NCI-H2107 treated with DMSO at 0.1 percent for 48 hours (cell line): ENCODE measurements at regions not wholly inside any gene's neighbourhood (a gene's known extent, or its start where the extent isn't known, plus 50 kb on each side); places are given as distances from the start of the nearest gene placed in this dataset.
"Not testable (repeated sequence)": the region's sequence is repeated elsewhere in the genome, so short reads cannot be mapped to it uniquely, and the experiment has no call there.

Experiments
- DNase-seq: peaks from one replicate; lab custom pipeline; 2025; ENCODE audit not compliant: unreplicated experiment; lab: John Stamatoyannopoulos, UW

DNA sequence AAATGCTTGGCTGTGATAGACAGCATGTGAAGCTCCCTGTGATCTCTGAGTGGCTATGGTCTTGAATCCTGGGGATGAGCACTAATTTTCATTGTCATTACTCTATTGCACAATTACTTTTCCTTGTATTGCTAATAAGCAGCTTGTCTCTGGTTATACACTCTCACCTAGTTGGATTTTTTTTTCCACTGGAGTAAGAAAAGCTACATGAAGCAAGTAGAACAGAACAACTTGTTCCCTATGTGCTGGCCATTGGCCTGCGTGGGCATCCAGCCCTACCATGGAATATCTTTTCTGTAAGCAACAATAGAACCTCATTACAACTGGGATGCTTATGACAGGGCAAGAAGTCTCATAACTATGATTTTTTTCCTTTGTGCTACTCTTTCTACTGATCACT, 807.4 kb downstream of the TNS3 start:
- no peak for DNase-seq

DNA sequence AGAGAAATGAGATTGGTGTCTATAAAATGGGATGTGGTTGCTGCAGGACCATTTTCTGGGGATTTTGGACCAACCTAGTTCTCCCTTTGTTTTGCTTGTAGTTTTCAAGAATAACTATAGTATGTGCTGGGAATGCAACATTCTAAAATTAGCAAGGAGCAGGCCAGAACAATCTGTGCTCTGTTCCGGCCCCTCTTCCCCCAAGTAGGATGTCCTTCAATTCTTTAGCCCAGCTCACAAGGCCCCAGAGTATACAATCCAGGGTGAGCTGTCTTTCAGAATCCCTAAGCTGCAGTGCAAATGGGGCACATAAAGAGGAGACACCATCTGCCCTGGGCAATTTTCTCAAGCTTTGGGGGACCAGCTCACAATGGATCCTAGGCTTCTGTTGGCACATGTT, 809.1 kb downstream of the TNS3 start:
- DNase-seq: no peak

DNA sequence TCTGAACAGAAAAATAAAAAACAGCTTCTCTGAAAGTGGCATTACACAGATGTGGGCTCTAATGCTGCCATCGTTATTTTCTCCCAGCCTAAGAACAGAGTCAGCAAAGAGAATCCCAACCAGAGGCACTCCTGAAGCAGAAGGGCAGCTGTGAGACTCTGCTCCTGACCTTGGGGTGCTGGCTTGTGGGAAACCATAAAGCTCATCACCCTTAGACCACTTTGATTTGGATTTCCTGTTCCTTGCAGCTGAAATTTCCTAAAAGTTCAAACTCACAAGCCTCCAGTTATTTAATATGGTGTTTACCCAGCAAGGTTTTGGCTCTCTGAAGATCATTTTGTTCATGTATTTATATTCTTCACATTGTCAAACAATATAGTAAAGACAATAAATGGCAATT, 814.8 kb downstream of the TNS3 start:
- no peak for DNase-seq

DNA sequence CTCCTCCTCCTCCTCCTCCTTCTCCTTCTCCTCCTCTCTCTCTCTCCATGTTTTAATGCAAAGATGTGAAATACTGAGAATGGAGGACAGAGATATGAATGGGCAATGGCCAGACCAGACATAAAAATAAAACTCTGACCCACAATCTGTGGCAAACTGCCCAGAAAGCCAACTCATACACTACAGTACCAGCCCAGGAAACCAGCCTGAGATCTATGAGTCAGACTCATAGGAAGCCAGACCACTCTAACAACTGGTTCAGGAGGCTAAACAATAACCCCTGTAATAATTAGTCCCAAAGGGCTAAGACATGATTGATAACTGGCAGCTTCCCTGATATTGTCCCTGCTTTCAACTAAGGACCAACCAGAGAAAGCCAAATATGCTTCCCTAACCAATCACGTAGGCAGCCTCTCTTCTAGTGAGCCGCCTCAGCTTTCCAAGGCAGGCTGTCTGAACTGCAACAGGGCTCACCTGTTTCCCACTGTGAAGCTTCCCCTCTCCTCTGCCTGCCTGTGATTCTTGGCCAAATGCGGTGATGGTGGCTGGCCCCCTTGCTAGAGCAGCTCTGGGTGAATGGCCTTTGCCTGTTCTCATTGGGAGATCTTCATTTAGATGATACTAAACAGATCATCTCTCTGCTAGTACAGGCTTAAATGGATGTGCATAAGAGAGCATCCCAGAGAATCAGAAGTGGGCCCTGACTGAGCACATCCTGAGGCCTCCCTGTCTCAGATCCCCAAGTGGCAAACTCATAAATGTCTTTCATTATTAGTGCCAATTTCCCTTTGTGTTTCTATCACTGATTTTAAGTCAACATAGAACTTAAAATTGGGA, 817.6 kb downstream of the TNS3 start:
- DNase-seq: no peak

DNA sequence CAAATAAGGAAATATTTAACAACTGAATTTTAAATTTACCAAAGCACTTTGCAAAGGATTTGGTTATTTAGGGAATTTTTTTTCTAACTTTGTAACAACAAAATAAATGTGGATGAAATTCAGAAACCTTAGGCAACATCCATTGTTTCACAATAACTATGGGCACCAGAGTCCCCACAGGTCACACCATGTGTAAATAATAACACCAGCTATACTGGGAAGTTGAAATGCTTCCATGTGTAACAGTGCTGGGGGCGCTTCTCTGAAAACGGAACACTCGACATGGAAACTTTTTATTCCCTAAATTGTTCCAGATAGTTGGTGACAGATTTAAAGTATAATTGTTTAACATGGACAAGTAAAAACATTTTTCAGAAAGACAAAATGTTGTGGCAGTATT, 818.6 kb downstream of the TNS3 start:
- no peak for DNase-seq

DNA sequence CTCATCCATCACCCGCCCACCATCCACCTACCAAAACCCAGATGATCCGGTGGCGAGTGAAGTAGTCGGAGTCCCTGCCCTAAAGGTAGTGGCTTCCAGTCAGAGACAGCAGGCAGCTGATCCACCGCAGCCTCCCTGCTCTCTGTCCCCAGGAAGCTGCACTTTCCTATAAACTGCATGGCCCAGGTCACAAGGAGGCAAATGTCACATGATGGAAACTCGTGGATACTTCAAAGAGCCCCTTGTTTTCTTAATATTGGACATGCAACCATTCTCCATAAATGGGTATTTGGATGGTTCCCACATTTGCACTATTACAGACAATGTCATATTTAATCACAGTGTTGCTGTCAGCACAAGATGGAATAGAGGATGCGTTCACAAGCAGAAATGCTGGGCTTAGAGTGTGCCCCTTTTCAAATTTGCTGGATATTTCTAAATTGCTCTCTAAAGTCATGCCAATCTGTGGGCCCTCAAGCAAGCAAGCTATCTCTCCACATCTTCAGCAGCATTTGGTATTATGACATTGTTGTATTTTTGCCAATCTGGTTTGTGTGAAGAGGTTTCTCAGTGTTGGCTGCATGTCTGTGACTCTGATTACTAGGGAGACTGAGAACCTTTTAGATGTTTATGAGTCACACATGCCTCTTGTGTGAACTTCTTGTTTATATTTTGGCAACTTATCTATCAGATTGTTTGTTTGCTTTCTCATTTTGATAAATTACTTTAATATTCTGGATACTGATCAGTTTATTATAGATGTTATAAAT, 822.0 kb downstream of the TNS3 start:
- no peak for DNase-seq

DNA sequence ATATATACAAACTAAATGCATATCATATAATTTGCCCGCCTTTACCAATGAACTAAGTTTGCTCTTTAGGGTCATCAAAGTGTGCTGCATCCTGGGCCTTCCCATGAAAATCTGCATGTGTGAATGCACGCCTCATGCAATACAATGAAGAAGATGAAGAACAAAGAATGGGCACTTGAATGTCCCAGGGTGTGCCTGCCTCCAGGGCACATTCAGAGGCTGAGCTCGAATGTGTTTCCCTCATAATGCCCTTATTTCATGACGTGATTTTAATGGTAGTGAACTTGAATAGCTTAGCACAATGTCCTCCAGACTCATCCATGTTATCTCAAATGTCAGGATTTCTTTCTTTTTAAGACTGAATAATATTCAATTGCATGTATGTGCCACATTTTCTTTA, 824.9 kb downstream of the TNS3 start:
- DNase-seq: no peak

DNA sequence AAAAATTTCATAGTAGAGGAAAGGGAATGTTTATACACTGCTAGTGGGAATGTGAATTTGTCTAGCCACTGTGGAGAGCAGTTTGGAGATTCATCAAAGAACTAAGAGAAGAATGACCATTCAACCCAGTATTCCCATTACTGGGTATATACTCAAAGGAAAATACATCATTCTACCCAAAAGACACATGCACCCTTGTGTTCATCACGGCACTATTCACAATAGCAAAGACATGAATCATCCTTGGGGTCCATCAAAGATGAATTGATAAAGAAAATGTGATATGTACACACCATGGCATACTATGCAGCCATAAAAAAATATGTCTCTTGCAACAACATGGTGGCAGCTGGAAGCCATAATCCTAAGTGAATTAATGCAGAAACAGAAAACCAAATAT, 825.7 kb downstream of the TNS3 start:
- DNase-seq: no peak

DNA sequence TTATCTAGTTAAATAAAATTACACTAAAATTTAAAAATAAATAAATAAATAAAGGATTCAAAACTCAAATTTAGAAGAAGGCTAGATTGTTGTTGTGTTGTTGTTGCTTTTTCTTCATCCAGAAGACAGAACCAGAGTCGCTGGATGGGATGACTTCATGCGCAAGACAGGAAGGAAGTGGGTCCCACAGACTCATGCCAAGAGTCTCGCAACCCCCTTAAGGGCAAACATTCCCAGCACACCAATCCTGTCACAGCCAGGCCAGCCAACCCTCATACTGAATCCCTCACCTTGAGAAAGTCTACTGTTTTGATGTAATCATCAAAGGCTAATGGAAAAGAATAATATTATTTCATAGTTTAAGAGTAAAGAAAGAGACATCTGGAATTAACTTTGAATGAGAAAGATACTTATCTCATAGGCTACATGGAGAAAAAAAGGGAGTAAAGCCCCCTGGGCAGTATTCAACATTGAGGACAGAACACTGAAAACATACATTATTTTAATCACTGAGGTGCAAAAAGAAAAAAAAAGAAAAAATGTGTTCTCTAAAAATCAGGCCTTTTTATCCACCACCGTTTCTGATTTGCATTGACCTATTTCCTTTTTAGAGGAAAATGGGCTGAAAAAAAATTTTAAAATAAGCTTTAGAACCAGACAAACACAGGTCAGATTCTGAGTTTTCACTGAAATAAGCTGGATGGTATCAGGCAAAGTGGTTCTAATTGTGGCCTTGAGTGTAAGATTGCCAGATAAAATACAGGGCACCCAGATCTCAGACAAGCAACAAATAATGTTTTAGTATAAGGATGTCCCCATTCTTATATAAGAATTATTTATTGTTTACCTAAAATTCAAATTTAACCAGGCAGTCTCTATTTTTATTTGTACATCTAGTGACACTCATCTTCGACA, 826.5 kb downstream of the TNS3 start:
- DNase-seq: no peak

DNA sequence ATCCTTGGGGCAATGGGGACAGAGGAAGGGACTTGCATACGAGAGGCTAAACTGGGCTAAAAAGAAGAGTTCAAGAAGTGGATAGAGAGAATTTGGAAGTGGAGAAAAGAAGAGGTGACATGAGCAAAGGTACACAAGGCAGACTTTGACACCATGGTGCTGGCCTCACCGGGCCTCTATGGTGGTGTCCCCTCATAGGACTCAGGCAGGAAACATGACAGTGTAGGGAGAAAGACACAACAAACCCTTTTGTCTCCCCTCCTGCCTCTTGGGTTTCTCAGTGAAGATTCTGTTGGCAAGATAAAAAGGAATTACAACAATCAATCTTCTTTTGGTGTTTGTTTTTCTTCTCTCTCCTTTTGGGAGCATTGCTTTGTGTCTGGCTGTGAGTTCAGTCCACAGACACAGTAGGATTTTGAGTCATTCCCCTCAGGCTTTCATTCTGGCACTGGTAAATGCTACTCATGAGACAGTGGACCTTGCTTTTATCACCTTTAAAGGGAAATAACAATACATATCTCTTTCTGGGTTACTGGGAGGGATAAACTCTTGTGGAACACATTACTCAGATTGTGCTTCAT, 827.7 kb downstream of the TNS3 start:
- no peak for DNase-seq

DNA sequence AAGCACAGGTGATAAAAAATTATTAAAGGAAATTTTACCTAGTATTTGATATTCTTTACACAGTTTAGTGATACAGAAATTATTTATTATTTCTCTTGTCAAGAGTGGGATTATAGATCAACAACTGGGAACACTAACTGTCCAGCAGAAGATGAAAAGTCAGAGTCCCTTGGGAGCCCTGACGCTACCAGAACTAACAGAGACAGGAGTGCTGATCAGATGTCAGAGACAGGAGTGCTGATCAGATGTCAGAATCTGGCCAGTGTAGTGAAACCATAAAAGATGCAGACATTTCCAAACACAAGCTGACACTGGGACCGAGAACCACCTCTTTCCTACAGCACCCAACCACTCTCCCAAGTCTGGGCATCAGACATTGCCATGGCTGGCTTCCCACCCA, 828.2 kb downstream of the TNS3 start:
- no peak for DNase-seq

DNA sequence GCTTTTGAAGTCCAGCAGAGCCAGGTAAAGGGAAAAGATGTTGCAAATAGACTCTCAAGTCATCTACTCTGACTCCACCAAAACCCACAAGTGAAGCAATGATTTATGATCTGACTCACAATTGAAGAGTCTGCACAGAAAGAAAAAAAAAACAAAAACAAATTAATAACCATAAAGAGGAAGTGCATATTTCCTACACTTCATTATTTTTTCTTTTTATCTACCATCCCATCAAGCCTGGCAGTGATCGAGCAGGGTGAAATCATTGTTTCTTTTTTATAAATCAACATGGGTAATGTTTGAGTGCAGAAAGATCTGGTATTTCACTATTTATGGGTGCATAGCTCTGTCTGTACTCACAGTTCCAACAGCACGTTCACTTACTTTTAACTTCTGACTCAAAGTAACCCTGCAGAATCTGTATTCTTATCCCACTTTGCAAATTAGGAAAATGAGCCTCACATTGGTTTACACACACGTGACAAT, 829.0 kb downstream of the TNS3 start:
- no peak for DNase-seq

DNA sequence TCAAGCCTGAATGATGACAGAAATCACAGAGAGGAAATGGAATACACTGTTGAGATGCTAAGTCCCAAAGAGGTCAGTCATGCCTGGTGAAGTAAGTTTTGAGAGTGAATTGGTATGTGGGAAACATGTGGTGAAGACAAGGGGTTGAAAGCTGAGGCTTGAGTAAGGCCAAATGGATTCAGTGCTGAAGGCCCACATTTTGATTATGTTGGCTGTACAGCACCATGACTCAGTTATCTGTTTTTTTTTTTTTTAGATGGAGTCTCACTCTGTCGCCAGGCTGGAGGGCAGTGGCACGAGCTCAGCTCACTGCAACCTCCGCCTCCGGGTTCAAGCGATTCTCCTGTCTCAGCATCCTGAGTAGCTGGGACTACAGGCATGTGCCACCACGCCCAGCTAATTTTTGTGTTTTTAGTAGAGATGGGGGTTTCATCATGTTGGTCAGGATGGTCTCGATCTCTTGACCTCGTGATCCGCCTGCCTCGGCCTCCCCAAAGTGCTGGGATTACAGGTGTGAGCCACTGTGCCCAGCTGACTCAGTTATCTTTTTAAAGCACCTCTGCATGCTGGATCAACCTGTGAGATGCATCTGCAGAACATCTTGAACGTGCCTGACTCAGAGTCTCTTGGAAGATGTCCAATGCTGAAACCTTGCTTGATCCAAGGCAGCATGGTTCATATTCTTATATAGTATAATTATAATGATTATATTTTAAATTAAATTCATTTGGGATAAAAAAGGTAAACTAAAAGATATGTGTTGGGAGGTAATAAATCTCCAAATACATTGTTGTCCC, 829.8 kb downstream of the TNS3 start:
- not testable (repeated sequence) for DNase-seq

DNA sequence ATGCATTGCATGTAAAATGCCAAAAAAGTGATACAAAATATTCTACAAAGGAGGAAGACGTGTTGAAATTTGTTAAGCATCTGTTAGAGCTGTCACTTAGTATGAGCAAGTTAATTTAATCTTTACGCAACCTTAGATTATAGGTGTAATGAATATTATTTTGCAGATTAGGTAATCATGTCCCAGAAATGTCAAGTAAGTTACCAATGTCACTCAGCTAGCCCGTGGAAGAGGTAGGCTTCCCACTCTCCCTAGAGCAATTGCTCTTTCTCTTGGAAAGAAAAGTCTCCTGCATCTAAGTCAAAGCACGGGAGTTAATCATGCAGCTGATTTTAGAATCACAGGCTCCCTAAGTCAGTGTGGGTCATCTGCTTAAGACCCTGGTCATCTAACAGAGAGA, 830.4 kb upstream of the IGFBP3 start:
- DNase-seq: no peak

DNA sequence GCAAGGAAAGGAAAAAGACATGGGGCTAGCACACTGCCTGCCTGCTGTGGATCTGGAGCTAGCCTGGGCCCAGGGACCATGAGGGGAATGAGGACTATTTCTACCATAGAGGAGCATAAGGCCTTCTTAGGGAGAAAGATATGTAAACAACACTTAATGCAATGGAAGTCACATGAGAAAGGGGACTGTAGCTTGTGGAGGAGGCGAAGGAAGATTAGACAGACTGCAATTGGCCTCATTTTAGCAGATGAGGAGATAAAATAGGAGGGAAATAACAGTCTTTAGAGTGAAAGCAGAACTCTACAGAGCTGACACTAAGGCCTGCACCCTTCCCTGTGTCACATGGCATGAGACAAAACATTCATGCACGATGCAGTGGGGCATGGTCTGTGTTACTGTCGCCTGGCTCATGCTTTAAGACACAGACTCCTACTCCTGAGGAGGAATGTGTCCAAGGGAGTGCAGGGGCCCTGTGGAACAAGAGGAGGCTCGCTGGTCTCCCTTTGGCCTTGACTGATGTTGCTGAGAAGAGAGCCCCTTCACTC, 829.3 kb upstream of the IGFBP3 start:
- DNase-seq: no peak

DNA sequence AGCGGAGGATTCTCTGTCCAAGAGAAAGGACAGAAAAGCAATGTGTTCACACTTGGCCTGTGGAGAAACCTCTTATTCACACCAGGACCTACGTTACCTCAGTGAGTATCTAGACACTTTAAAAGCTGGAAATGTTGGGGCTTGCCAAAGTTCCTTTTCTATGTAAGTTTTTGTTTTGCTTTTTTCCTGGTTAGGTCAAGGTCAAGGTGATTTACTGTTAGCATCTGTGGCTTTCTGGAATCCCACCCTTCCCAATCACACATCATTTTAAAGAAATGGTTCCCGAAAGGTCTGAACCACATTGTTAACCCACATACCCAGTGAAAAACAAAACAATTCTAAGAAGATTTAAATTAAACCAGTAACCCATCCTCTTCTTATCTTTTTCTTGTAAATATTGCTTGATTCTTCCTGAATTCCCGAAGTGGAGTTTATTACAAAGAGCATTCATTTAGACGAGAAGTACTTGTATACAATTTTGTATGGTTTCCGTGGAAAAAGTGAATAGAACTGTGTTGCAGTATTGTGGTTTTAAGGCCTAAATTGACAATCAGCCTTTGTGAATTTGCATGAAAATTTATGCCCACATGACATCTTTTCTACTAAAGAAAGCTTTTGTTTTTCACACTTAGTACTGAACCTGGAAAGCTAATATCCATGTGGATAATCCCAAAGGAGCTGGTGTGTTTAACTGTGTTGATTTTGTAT, 827.0 kb upstream of the IGFBP3 start:
- no peak for DNase-seq

DNA sequence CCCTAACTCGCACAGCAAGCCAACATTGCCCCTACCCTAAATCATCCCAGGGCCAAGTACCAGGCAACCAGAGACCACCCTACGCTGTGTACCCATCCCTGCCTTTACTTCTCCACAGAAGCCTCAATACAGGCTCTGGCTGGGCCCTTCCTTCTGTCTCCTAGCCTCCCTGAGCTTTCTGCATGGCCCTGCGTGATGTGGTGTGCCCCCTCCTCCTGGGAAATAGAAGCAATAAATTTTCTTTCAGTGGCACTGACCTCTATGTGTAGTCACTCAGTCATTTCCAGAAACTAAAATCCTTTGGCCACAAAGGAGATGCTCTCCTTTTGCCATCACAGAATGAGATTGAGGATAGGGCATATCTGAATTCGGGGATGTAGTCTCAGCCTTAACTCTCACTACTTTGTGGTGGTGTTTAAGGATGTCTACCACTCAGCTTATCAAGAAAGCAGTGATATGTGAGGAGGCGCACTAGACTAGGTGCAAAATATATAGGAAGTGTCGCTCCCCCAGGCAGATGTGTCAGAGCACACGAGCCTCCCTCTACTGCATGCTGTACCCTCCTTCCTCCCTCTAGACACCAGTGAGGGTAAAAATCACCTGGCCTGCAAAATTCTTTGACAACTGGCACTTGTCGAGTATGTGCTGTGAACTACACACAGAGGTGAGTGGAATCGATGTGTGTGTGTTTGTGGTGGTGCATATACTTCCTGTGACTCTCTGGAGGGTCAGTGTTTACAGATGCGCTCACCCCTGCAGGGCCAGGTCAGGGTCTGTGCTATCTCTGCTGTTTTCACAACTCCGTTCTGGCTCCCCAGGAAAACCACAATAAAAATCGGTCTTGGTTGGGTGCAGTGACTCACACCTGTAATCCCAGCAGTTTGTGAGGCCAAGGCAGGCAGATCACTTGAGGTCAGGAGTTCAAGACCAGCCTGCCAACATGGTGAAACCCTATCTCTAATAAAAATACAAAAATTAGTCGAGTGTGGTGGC, 825.9 kb upstream of the IGFBP3 start:
- DNase-seq: no peak

DNA sequence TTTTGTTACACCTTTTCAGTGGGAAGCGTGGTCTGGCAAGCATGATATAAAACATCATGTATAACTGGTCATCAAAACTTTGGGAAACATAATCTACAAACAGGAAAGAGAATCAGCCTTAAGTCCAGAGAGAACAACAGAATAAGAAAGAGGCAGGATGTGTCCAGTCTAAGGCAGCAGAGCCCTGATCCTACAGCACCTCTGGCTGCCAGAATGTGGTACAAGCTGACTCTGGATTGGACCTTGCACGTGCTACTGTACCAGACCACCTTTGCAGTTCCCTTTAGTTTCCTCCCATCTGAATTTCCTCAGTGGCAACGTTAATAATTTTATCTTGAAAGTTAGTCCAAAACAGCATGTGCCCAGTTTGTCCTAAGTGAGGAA, 824.6 kb upstream of the IGFBP3 start:
- no peak for DNase-seq
